GM11168 (cell line): ENCODE measurements at regions not wholly inside any gene's neighbourhood (a gene's known extent, or its start where the extent isn't known, plus 50 kb on each side); places are given as distances from the start of the nearest gene placed in this dataset.

Experiments used
- in situ Hi-C: fragments of 300-500 bp; cut with MboI; formaldehyde crosslinking; loops from one replicate; pipeline ENCODE4 v1.12.0; 2022; ENCODE audit warnings: low sequenced_read_pairs; ENCODE audit not compliant: unreplicated experiment

- in situ Hi-C loops = no loop called here
These were observed 53.5 kb upstream of the ARL8B start for GRCh38 chr3:5068531-5069050.

- in situ Hi-C loops = no loop called here
These were observed 52.5 kb upstream of the ARL8B start for GRCh38 chr3:5069627-5070026.

GRCh38 chr3:5071061-5071460, 51.0 kb upstream of the ARL8B start:
- in situ Hi-C loops = no loop called here

GRCh38 chr3:5072100-5072816, 49.8 kb upstream of the ARL8B start:
- in situ Hi-C loops = no loop called here
